ENCODE measurements at regions not wholly inside any gene's neighbourhood (a gene's known extent, or its start where the extent isn't known, plus 50 kb on each side); places are given as distances from the start of the nearest gene placed in this dataset.

DNA sequence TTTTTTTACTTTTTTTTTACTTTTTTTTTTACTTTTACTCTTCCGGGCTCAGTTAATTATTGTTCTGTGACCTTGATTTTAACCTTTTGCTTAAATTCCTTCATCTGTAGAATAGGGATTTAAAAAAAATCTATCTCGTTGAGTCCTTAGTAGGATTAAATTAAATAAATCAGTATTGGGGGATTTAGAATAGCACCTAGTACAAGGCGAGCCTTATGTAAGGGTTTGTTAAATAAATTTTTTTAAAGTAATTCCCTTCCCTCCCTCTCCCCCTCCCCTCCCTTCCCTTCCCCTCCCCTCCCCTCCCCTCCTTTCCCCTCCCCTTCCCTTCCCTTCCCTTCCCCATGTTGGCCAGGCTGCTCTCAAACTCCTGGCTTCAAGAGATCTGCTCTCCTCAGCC lies 287.2 kb upstream of the KCNH8 start:
- Histone ChIP-seq H3K56ac (ENCODE audit: insufficient read length, low read depth, low read length) (no peak overlapping the region), H3K4me2 (ENCODE audit: insufficient read depth, insufficient read length, low read length) (no peak overlapping the region), H3K27ac (ENCODE audit: insufficient read length, low read depth, low read length) (no peak overlapping the region), H4K20me1 (ENCODE audit: control insufficient read depth, insufficient read depth, insufficient read length) (no peaks in the 10 kb centered on the region), H2BK12ac (ENCODE audit: insufficient read length, low read depth, low read length) (no peak overlapping the region), H2BK20ac (ENCODE audit: low read depth, low read length, poor library complexity, severe bottlenecking) (no peak overlapping the region), H4K91ac (ENCODE audit: insufficient read length, low read depth, low read length) (no peak overlapping the region), H2AK5ac (ENCODE audit: insufficient read length, low read length) (no peak overlapping the region), H3K14ac (ENCODE audit: insufficient read depth, low read length) (no peak overlapping the region), H2AFZ (ENCODE audit: low read length) (no peak overlapping the region), H3K9ac (ENCODE audit: extremely low read depth, insufficient read length, low read length) (no peak overlapping the region), H2BK5ac (ENCODE audit: insufficient read length, low read length) (no peak overlapping the region), H3K4ac (ENCODE audit: low read depth, low read length) (no peak overlapping the region), H3K79me1 (ENCODE audit: insufficient read depth, low read depth, low read length, poor library complexity, severe bottlenecking) (no peaks in the 10 kb centered on the region), H3K18ac (ENCODE audit: insufficient read length, low read depth, low read length) (no peak overlapping the region), H2BK120ac (ENCODE audit: low read depth, low read length, poor library complexity, severe bottlenecking) (no peak overlapping the region), H3T11ph (ENCODE audit: low read length) (no peak overlapping the region), H3K23me2 (ENCODE audit: insufficient read length, low read depth, low read length, poor library complexity, severe bottlenecking) (no peaks in the 10 kb centered on the region), H4K5ac (ENCODE audit: insufficient read length, low read depth, low read length) (no peak overlapping the region), H2BK15ac (ENCODE audit: low read depth, low read length) (no peak overlapping the region), H3K79me2 (ENCODE audit: insufficient read depth, low read length) (no peaks in the 10 kb centered on the region), H3K4me1 (ENCODE audit: insufficient read depth, low read length) (no peaks in the 10 kb centered on the region), H3K27me3 (ENCODE audit: insufficient read depth, low read length) (no peaks in the 10 kb centered on the region), H3K9me3 (ENCODE audit: control insufficient read depth, low read depth, low read length) (no peaks in the 10 kb centered on the region), H4K8ac (replicated peaks; ENCODE audit: insufficient read length, low read depth, low read length) (no peak overlapping the region), H3K23ac (ENCODE audit: insufficient read length, low read depth, low read length) (no peak overlapping the region)
- no CpG with 5 or more reads among the region's 3 CpGs for WGBS (ENCODE audit: extremely low coverage, insufficient read length, low lambda C conversion rate)
- Mint-ChIP-seq H3K36me3 (ENCODE audit: insufficient read depth in 1 of 3, low read depth in 3 of 3) (no peaks in the 10 kb centered on the region), H3K9me3 (no peaks in the 10 kb centered on the region), H3K4me3 (no peak overlapping the region), H3K27ac (no peak overlapping the region), H3K4me1 (0 out of 4 replicates have a peak, but pooled peaks cover 0 to 4% of the 10 kb centered on the region in 2 experiments), H3K27me3 (ENCODE audit: low read depth) (no peaks in the 10 kb centered on the region)
- TF ChIP-seq, protein P1, sequence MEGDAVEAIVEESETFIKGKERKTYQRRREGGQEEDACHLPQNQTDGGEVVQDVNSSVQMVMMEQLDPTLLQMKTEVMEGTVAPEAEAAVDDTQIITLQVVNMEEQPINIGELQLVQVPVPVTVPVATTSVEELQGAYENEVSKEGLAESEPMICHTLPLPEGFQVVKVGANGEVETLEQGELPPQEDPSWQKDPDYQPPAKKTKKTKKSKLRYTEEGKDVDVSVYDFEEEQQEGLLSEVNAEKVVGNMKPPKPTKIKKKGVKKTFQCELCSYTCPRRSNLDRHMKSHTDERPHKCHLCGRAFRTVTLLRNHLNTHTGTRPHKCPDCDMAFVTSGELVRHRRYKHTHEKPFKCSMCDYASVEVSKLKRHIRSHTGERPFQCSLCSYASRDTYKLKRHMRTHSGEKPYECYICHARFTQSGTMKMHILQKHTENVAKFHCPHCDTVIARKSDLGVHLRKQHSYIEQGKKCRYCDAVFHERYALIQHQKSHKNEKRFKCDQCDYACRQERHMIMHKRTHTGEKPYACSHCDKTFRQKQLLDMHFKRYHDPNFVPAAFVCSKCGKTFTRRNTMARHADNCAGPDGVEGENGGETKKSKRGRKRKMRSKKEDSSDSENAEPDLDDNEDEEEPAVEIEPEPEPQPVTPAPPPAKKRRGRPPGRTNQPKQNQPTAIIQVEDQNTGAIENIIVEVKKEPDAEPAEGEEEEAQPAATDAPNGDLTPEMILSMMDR (conservative IDR thresholded peaks at IDR 0.05): no peak
- DNase-seq: no peak
